GM18951 (cell line): ENCODE measurements at regions not wholly inside any gene's neighbourhood (a gene's known extent, or its start where the extent isn't known, plus 50 kb on each side); places are given as distances from the start of the nearest gene placed in this dataset.

Source experiments
- POLR2A ChIP-seq: IDR thresholded peaks from 4 replicates; pipeline ENCODE4 v1.6.1; 2011; ENCODE audit warnings: mild to moderate bottlenecking; ENCODE audit not compliant: insufficient read length, insufficient read depth; ENCODE audit errors: extremely low read depth
- in situ Hi-C: fragments of 300-500 bp; cut with MboI; formaldehyde crosslinking; loops from one replicate; pipeline ENCODE4 v1.12.0; 2022; ENCODE audit warnings: low sequenced_read_pairs, mixed read lengths, inconsistent platforms; ENCODE audit not compliant: unreplicated experiment

GRCh38 chr18:78719821-78720220, 259.8 kb upstream of the SALL3 start:
- in situ Hi-C loops: no loop called here
- no peak for TF ChIP-seq POLR2A

- in situ Hi-C loops: no loop called here
- no peak for TF ChIP-seq POLR2A
Observed at GRCh38 chr18:78720456-78721237, 259.0 kb upstream of the SALL3 start.

- in situ Hi-C loops: no loop called here
- no peak for TF ChIP-seq POLR2A
Observed at GRCh38 chr18:78721238-78721875, 258.3 kb upstream of the SALL3 start.

- in situ Hi-C loops: no loop called here
- no peak for TF ChIP-seq POLR2A
Observed at GRCh38 chr18:78721981-78722380, 257.6 kb upstream of the SALL3 start.

GRCh38 chr18:78722386-78722785, 257.2 kb upstream of the SALL3 start:
- TF ChIP-seq POLR2A: no peak
- in situ Hi-C loops: no loop called here

GRCh38 chr18:78722929-78723710, 256.5 kb upstream of the SALL3 start:
- TF ChIP-seq POLR2A: no peak
- in situ Hi-C loops: no loop called here

GRCh38 chr18:78724214-78724914, 255.3 kb upstream of the SALL3 start:
- in situ Hi-C loops: no loop called here
- TF ChIP-seq POLR2A: no peak

- TF ChIP-seq POLR2A: no peak
- in situ Hi-C loops: no loop called here
Observed at GRCh38 chr18:78725426-78725825, 254.2 kb upstream of the SALL3 start.

- in situ Hi-C loops: no loop called here
- no peak for TF ChIP-seq POLR2A
Observed at GRCh38 chr18:78726326-78727056, 253.1 kb upstream of the SALL3 start.

- in situ Hi-C loops: no loop called here
- TF ChIP-seq POLR2A: no peak
Observed at GRCh38 chr18:78727057-78727739, 252.4 kb upstream of the SALL3 start.

- in situ Hi-C loops: no loop called here
- no peak for TF ChIP-seq POLR2A
Observed at GRCh38 chr18:78727877-78728783, 251.5 kb upstream of the SALL3 start.
